ENCODE measurements at regions not wholly inside any gene's neighbourhood (a gene's known extent, or its start where the extent isn't known, plus 50 kb on each side); places are given as distances from the start of the nearest gene placed in this dataset.

DNA sequence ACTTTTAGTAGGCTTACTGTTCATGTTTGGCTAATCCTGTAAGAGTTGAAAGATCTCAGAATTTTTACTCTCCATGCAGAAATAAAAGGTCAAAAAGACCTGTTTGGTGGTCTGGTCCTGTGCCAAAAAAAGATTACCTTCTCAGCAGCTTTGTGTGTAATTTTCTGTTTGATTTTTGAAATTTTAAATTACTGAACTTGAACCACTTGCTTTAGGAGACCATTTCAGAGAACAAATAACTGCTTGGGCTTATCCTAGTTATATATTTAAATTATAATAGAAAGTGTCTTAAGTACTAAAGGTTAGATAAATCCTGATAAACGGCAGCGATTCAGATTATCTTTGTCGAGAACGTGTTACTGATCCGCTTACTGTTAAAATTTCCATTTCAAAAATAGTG lies 118.3 kb upstream of the GRIK2 start:
- H3K79me2 ChIP-seq (ENCODE audit: insufficient read depth) = no peaks in the 10 kb centered on the region
- 77 to 83% methylated on average over 5 of the region's 5 CpGs for WGBS, 2 experiments (ENCODE audit: low coverage in 1 of 2, low lambda C conversion rate in 2 of 2, missing lambda C conversion rate in 2 of 2)
- TF ChIP-seq EZH2phosphoT487 (IDR thresholded peaks at IDR 0.05; ENCODE audit: insufficient read depth, low read depth) (no peak), EZH2 (IDR thresholded peaks at IDR 0.05; ENCODE audit: insufficient read depth, poor library complexity, severe bottlenecking) (no peak)
- no peaks in the 10 kb centered on the region for H3F3A ChIP-seq (ENCODE audit: insufficient read depth)
- H3K9me2 ChIP-seq (ENCODE audit: insufficient read depth) = no peaks in the 10 kb centered on the region
- H4K20me1 ChIP-seq (ENCODE audit: insufficient read depth) = no peaks in the 10 kb centered on the region
- H2AFZ ChIP-seq = no peak overlapping the region
- no peaks in the 10 kb centered on the region for H3K4me1 ChIP-seq (ENCODE audit: insufficient read depth)
- no peak overlapping the region for H3K9ac ChIP-seq
- no peaks in the 10 kb centered on the region for H3K36me3 ChIP-seq (ENCODE audit: low read depth)
- DNase-seq = no peak
- no peaks in the 10 kb centered on the region for H3K9me3 ChIP-seq (ENCODE audit: low read depth)
- in situ Hi-C loops (cut with MboI) = no loop called here
- no peak overlapping the region for H3K27ac ChIP-seq
- no peak overlapping the region for H3K4me2 ChIP-seq (ENCODE audit: unreplicated experiment)
- H3K27me3 ChIP-seq (replicated peaks; ENCODE audit: insufficient read depth) = no peaks in the 10 kb centered on the region
- no peak overlapping the region for H3K4me3 ChIP-seq

- no peaks in the 10 kb centered on the region for H3K79me2 ChIP-seq (ENCODE audit: insufficient read depth)
- no peak overlapping the region for H3K27ac ChIP-seq
- H3K9me3 ChIP-seq (ENCODE audit: low read depth) = no peaks in the 10 kb centered on the region
- no peaks in the 10 kb centered on the region for H3F3A ChIP-seq (ENCODE audit: insufficient read depth)
- no peak overlapping the region for H2AFZ ChIP-seq
- no peaks in the 10 kb centered on the region for H4K20me1 ChIP-seq (ENCODE audit: insufficient read depth)
- no peak for DNase-seq
- no peak overlapping the region for H3K9ac ChIP-seq
- in situ Hi-C loops (cut with MboI) = no loop called here
- no peaks in the 10 kb centered on the region for H3K4me1 ChIP-seq (ENCODE audit: insufficient read depth)
- H3K27me3 ChIP-seq (replicated peaks; ENCODE audit: insufficient read depth) = no peaks in the 10 kb centered on the region
- no peaks in the 10 kb centered on the region for H3K36me3 ChIP-seq (ENCODE audit: low read depth)
- TF ChIP-seq EZH2phosphoT487 (IDR thresholded peaks at IDR 0.05; ENCODE audit: insufficient read depth, low read depth) (no peak), EZH2 (IDR thresholded peaks at IDR 0.05; ENCODE audit: insufficient read depth, poor library complexity, severe bottlenecking) (no peak)
- no peak overlapping the region for H3K4me3 ChIP-seq
- H3K4me2 ChIP-seq (ENCODE audit: unreplicated experiment) = no peak overlapping the region
- no peaks in the 10 kb centered on the region for H3K9me2 ChIP-seq (ENCODE audit: insufficient read depth)
These were observed 117.4 kb upstream of the GRIK2 start for GRCh38 chr6:101276066-101276465.

- DNase-seq = no peak
- no peaks in the 10 kb centered on the region for H4K20me1 ChIP-seq (ENCODE audit: insufficient read depth)
- no peaks in the 10 kb centered on the region for H3K4me1 ChIP-seq (ENCODE audit: insufficient read depth)
- H3K9ac ChIP-seq = no peak overlapping the region
- H3K27ac ChIP-seq = no peak overlapping the region
- no peak overlapping the region for H2AFZ ChIP-seq
- no peaks in the 10 kb centered on the region for H3K27me3 ChIP-seq (replicated peaks; ENCODE audit: insufficient read depth)
- no peaks in the 10 kb centered on the region for H3K9me3 ChIP-seq (ENCODE audit: low read depth)
- H3K36me3 ChIP-seq (ENCODE audit: low read depth) = no peaks in the 10 kb centered on the region
- no peaks in the 10 kb centered on the region for H3K79me2 ChIP-seq (ENCODE audit: insufficient read depth)
- in situ Hi-C loops (cut with MboI) = no loop called here
- TF ChIP-seq EZH2 (IDR thresholded peaks at IDR 0.05; ENCODE audit: insufficient read depth, poor library complexity, severe bottlenecking) = no peak
- no peak for TF ChIP-seq EZH2phosphoT487 (IDR thresholded peaks at IDR 0.05; ENCODE audit: insufficient read depth, low read depth)
- H3K4me3 ChIP-seq = no peak overlapping the region
- H3F3A ChIP-seq (ENCODE audit: insufficient read depth) = no peaks in the 10 kb centered on the region
- H3K4me2 ChIP-seq (ENCODE audit: unreplicated experiment) = no peak overlapping the region
- no peaks in the 10 kb centered on the region for H3K9me2 ChIP-seq (ENCODE audit: insufficient read depth)
These were observed 114.1 kb upstream of the GRIK2 start for GRCh38 chr6:101279410-101279809.

- no peak for TF ChIP-seq EZH2 (IDR thresholded peaks at IDR 0.05; ENCODE audit: insufficient read depth, poor library complexity, severe bottlenecking)
- no peak for TF ChIP-seq EZH2phosphoT487 (IDR thresholded peaks at IDR 0.05; ENCODE audit: insufficient read depth, low read depth)
- in situ Hi-C loops (cut with MboI) = no loop called here
- Histone ChIP-seq H3K9me3 (ENCODE audit: low read depth) (no peaks in the 10 kb centered on the region), H3F3A (ENCODE audit: insufficient read depth) (no peaks in the 10 kb centered on the region), H3K36me3 (ENCODE audit: low read depth) (no peaks in the 10 kb centered on the region), H3K27me3 (replicated peaks; ENCODE audit: insufficient read depth) (no peaks in the 10 kb centered on the region), H3K9ac (no peak overlapping the region), H3K27ac (no peak overlapping the region), H2AFZ (no peak overlapping the region), H3K79me2 (ENCODE audit: insufficient read depth) (no peaks in the 10 kb centered on the region), H4K20me1 (ENCODE audit: insufficient read depth) (no peaks in the 10 kb centered on the region), H3K9me2 (ENCODE audit: insufficient read depth) (no peaks in the 10 kb centered on the region), H3K4me3 (no peak overlapping the region), H3K4me1 (ENCODE audit: insufficient read depth) (no peaks in the 10 kb centered on the region), H3K4me2 (ENCODE audit: unreplicated experiment) (no peak overlapping the region)
- no peak for DNase-seq
These were observed 112.2 kb upstream of the GRIK2 start for GRCh38 chr6:101281266-101281665.

- in situ Hi-C loops (cut with MboI) = no loop called here
- Histone ChIP-seq H3K27ac (no peak overlapping the region), H3K36me3 (ENCODE audit: low read depth) (no peaks in the 10 kb centered on the region), H3K27me3 (replicated peaks; ENCODE audit: insufficient read depth) (no peaks in the 10 kb centered on the region), H3K4me1 (ENCODE audit: insufficient read depth) (no peaks in the 10 kb centered on the region), H3K4me3 (no peak overlapping the region), H4K20me1 (ENCODE audit: insufficient read depth) (no peaks in the 10 kb centered on the region), H3K9ac (no peak overlapping the region), H3K9me2 (ENCODE audit: insufficient read depth) (no peaks in the 10 kb centered on the region), H3K4me2 (ENCODE audit: unreplicated experiment) (no peak overlapping the region), H2AFZ (no peak overlapping the region), H3K79me2 (ENCODE audit: insufficient read depth) (no peaks in the 10 kb centered on the region), H3K9me3 (ENCODE audit: low read depth) (no peaks in the 10 kb centered on the region), H3F3A (ENCODE audit: insufficient read depth) (no peaks in the 10 kb centered on the region)
- TF ChIP-seq EZH2 (IDR thresholded peaks at IDR 0.05; ENCODE audit: insufficient read depth, poor library complexity, severe bottlenecking) (no peak), EZH2phosphoT487 (IDR thresholded peaks at IDR 0.05; ENCODE audit: insufficient read depth, low read depth) (no peak)
- DNase-seq = no peak
- 44 to 49% methylated on average over 5 to 6 of the region's 6 CpGs for WGBS, 2 experiments (ENCODE audit: low coverage in 1 of 2, low lambda C conversion rate in 2 of 2, missing lambda C conversion rate in 2 of 2)
These were observed 109.4 kb upstream of the GRIK2 start for GRCh38 chr6:101284131-101284530.

All from GM23248 (cell line).